ENCODE measurements at regions not wholly inside any gene's neighbourhood (a gene's known extent, or its start where the extent isn't known, plus 50 kb on each side); places are given as distances from the start of the nearest gene placed in this dataset.

DNA sequence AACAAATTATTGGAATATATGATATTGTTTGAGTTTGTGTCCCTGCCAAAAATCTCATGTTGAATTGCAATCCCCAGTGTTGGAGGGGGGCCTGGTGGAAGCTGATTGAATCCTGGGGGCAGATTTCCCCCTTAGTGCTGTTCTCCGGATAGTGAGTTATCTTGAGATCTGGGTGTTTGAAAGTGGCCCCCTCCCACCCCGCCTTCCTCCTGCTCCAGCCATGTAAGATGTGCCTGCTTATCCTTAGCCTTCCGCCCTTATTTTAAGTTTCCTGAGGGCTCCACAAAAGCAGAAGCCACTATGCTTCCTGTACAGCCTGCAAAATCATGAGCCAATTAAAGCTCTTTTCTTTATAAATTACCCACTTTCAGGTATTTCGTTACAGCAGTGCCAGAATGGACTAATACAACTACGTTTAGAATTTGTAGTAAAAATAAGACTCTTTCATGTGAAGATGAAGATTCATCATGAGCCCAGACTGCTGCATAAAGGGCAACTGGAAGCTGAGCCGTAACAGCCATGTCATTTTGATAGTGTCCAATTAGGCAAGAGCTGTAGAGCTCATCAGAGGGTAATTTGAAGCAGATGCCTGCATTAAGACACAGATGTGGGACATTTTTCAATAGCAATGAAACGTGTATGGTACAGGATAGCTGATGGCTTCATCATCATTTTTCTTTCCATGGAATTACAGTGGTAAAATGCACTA, 1007.2 kb downstream of the REEP3 start:
- Histone ChIP-seq H3K4me3 (ENCODE audit: insufficient read length, low read depth) (no peak overlapping the region), H3K4me1 (ENCODE audit: insufficient read depth, insufficient read length) (no peaks in the 10 kb centered on the region), H3K9ac (ENCODE audit: insufficient read length, low read depth) (no peak overlapping the region), H3K36me3 (ENCODE audit: insufficient read depth, insufficient read length, low read length) (no peaks in the 10 kb centered on the region), H3K9me3 (ENCODE audit: insufficient read depth, low read length) (no peaks in the 10 kb centered on the region), H3K27me3 (ENCODE audit: insufficient read depth, insufficient read length) (no peaks in the 10 kb centered on the region)
- DNase-seq (ENCODE audit: low read depth, low spot score) = no peak
- no peak for TF ChIP-seq ZNF274 (IDR thresholded peaks at IDR 0.05; ENCODE audit: low read depth, low read length)
- TF ChIP-seq SUZ12 (IDR thresholded peaks at IDR 0.05; ENCODE audit: extremely low read depth, insufficient read depth, insufficient read length) = no peak
- no peak for TF ChIP-seq YY1 (IDR thresholded peaks at IDR 0.05; ENCODE audit: insufficient read depth, insufficient read length)

DNA sequence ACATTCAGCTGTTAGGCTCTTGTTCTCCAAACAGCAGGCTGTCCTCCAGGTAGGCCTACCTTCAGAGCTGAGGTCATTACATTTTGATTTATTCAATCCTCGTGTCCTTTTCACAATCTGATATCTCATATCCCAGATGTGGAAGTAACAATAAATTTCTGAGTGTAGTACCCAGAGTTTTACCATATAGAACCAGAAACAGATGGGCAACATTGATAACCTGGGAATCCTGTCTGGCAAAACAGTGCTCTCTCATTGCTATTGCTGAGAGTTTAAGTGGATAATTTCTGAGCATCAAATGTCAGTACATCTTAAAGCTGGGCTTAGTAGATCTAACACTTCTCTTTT, 1007.8 kb downstream of the REEP3 start:
- TF ChIP-seq SUZ12 (IDR thresholded peaks at IDR 0.05; ENCODE audit: extremely low read depth, insufficient read depth, insufficient read length) (no peak), ZNF274 (IDR thresholded peaks at IDR 0.05; ENCODE audit: low read depth, low read length) (no peak), YY1 (IDR thresholded peaks at IDR 0.05; ENCODE audit: insufficient read depth, insufficient read length) (no peak)
- no peak for DNase-seq (ENCODE audit: low read depth, low spot score)
- H3K9ac ChIP-seq (ENCODE audit: insufficient read length, low read depth) = no peak overlapping the region
- no peaks in the 10 kb centered on the region for H3K36me3 ChIP-seq (ENCODE audit: insufficient read depth, insufficient read length, low read length)
- H3K27me3 ChIP-seq (ENCODE audit: insufficient read depth, insufficient read length) = no peaks in the 10 kb centered on the region
- H3K4me1 ChIP-seq (ENCODE audit: insufficient read depth, insufficient read length) = no peaks in the 10 kb centered on the region
- H3K9me3 ChIP-seq (ENCODE audit: insufficient read depth, low read length) = no peaks in the 10 kb centered on the region
- H3K4me3 ChIP-seq (ENCODE audit: insufficient read length, low read depth) = no peak overlapping the region

DNA sequence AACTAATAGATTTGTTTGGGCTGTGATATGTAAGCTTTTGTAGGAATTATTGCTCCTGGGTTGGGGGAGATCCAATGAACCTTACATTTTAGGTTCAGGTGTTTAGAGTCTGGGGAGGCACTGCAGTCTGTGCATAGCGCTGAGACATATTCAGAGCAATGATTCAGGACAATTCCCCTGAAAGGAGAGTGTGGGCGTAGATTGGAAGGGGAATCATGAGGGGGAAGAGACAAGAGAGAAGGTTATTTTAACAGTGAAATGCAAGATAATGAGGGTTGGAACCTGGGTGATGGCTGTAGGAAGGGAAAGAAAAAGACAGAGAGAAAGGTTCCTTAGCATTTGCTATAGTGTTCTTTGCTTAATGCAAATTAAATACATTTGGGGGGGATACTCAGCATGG, 1013.4 kb downstream of the REEP3 start:
- DNase-seq (ENCODE audit: low read depth, low spot score) = no peak
- no peak overlapping the region for H3K4me3 ChIP-seq (ENCODE audit: insufficient read length, low read depth)
- no peaks in the 10 kb centered on the region for H3K4me1 ChIP-seq (ENCODE audit: insufficient read depth, insufficient read length)
- no peaks in the 10 kb centered on the region for H3K36me3 ChIP-seq (ENCODE audit: insufficient read depth, insufficient read length, low read length)
- no peaks in the 10 kb centered on the region for H3K27me3 ChIP-seq (ENCODE audit: insufficient read depth, insufficient read length)
- TF ChIP-seq YY1 (IDR thresholded peaks at IDR 0.05; ENCODE audit: insufficient read depth, insufficient read length) (no peak), SUZ12 (IDR thresholded peaks at IDR 0.05; ENCODE audit: extremely low read depth, insufficient read depth, insufficient read length) (no peak), ZNF274 (IDR thresholded peaks at IDR 0.05; ENCODE audit: low read depth, low read length) (no peak)
- H3K9ac ChIP-seq (ENCODE audit: insufficient read length, low read depth) = no peak overlapping the region
- no peaks in the 10 kb centered on the region for H3K9me3 ChIP-seq (ENCODE audit: insufficient read depth, low read length)

DNA sequence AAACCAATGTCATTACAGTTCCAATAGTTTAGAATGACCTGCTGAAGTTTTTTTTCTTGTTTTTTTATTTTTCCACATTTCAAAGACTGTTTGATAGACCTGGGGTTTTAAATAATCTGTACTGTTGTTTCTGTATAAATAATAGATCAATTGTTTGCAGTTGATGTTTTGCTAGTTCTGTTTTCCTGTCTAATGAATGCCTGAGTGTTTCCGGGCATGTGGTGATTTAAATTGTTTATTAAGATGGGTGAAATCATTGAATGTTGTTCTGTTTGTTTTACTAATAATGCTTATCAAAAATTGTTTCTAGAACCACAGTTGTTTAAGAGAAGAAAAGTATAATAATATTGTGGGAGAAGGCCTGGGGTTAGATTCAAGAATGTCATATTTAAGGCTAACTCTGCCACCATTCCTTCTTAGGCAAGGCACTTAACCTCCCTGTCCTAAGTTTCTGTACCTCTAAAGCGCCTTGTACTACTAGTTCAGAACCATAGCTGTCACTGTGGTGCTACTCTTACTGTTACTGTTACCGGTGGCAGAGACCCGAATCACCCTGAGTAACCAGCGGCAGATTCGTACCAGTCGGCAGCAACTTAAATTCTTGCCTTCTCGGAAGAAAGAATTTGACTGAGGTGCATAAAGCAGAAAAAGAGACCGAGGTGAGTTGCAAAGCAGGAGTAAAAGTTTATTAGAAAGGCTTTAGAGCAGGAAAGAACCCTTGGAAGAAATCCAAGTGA, 1014.1 kb downstream of the REEP3 start:
- Histone ChIP-seq H3K4me1 (ENCODE audit: insufficient read depth, insufficient read length) (no peaks in the 10 kb centered on the region), H3K9ac (ENCODE audit: insufficient read length, low read depth) (no peak overlapping the region), H3K27me3 (ENCODE audit: insufficient read depth, insufficient read length) (no peaks in the 10 kb centered on the region), H3K4me3 (ENCODE audit: insufficient read length, low read depth) (no peak overlapping the region), H3K9me3 (ENCODE audit: insufficient read depth, low read length) (no peaks in the 10 kb centered on the region), H3K36me3 (ENCODE audit: insufficient read depth, insufficient read length, low read length) (no peaks in the 10 kb centered on the region)
- no peak for DNase-seq (ENCODE audit: low read depth, low spot score)
- no peak for TF ChIP-seq YY1 (IDR thresholded peaks at IDR 0.05; ENCODE audit: insufficient read depth, insufficient read length)
- TF ChIP-seq SUZ12 (IDR thresholded peaks at IDR 0.05; ENCODE audit: extremely low read depth, insufficient read depth, insufficient read length) = no peak
- no peak for TF ChIP-seq ZNF274 (IDR thresholded peaks at IDR 0.05; ENCODE audit: low read depth, low read length)

DNA sequence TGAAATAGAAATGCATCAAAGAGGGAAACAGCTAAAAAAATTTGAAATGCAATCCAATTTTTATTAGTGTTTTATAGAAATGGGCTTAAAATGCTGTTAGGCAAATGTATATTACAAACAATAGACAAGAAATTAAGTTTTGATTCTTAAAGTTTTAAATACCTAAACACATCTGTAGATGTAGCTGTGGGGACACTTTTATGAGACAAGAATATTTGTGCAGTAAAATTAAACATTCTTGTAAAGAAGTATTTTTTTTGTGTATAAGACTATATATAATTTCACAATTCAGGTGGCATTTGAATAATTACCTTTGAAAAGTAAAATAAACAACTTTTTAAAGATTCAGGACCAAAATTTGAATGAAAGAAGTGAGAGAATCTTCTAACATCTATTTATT, 1015.9 kb downstream of the REEP3 start:
- no peak overlapping the region for H3K9ac ChIP-seq (ENCODE audit: insufficient read length, low read depth)
- TF ChIP-seq ZNF274 (IDR thresholded peaks at IDR 0.05; ENCODE audit: low read depth, low read length) (no peak), SUZ12 (IDR thresholded peaks at IDR 0.05; ENCODE audit: extremely low read depth, insufficient read depth, insufficient read length) (no peak), YY1 (IDR thresholded peaks at IDR 0.05; ENCODE audit: insufficient read depth, insufficient read length) (no peak)
- no peaks in the 10 kb centered on the region for H3K4me1 ChIP-seq (ENCODE audit: insufficient read depth, insufficient read length)
- no peaks in the 10 kb centered on the region for H3K36me3 ChIP-seq (ENCODE audit: insufficient read depth, insufficient read length, low read length)
- no peaks in the 10 kb centered on the region for H3K9me3 ChIP-seq (ENCODE audit: insufficient read depth, low read length)
- DNase-seq (ENCODE audit: low read depth, low spot score) = no peak
- H3K4me3 ChIP-seq (ENCODE audit: insufficient read length, low read depth) = no peak overlapping the region
- no peaks in the 10 kb centered on the region for H3K27me3 ChIP-seq (ENCODE audit: insufficient read depth, insufficient read length)

DNA sequence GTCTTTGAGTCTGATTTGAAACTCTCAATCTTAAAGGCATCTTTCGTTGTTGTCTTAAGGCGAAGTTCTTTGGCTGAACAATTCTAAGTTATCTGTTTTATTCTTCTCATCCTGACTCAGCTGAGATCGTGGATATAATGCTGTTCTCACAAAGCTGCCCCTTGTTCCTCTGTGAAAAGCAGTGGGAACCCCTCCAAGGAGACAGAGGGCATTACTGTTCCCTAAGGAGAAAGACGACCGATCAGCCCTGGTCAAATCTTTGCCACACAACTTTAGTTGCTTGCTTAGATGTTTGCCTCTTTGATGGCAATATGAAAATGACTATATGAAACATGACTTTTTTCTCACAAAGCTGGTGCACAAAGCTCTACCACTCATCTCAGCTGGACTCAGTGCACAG, 1016.7 kb downstream of the REEP3 start:
- no peaks in the 10 kb centered on the region for H3K9me3 ChIP-seq (ENCODE audit: insufficient read depth, low read length)
- no peaks in the 10 kb centered on the region for H3K4me1 ChIP-seq (ENCODE audit: insufficient read depth, insufficient read length)
- TF ChIP-seq YY1 (IDR thresholded peaks at IDR 0.05; ENCODE audit: insufficient read depth, insufficient read length) (no peak), SUZ12 (IDR thresholded peaks at IDR 0.05; ENCODE audit: extremely low read depth, insufficient read depth, insufficient read length) (no peak), ZNF274 (IDR thresholded peaks at IDR 0.05; ENCODE audit: low read depth, low read length) (no peak)
- DNase-seq (ENCODE audit: low read depth, low spot score) = no peak
- H3K4me3 ChIP-seq (ENCODE audit: insufficient read length, low read depth) = no peak overlapping the region
- H3K27me3 ChIP-seq (ENCODE audit: insufficient read depth, insufficient read length) = no peaks in the 10 kb centered on the region
- no peak overlapping the region for H3K9ac ChIP-seq (ENCODE audit: insufficient read length, low read depth)
- H3K36me3 ChIP-seq (ENCODE audit: insufficient read depth, insufficient read length, low read length) = no peaks in the 10 kb centered on the region

DNA sequence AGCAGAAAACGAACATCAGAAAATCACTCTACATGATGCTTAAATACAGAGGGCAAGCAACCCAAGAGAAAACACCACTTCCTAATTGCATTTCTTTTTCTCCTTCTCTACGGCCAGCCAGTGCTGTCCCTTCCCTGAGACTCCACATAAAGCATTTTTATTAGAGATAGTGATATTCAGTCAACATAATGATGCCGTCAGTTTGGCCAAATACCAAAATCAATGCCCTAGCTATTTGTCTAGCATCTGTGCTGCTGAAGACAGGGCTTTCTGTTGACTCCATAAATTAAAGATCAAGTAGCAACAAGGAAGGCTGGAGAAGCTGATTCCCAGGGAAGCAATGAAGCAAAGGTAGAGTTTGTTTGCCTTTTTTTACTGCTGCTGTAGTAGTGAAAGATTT, 1024.9 kb downstream of the REEP3 start:
- Histone ChIP-seq H3K9me3 (ENCODE audit: insufficient read depth, low read length) (no peaks in the 10 kb centered on the region), H3K36me3 (ENCODE audit: insufficient read depth, insufficient read length, low read length) (no peaks in the 10 kb centered on the region), H3K27me3 (ENCODE audit: insufficient read depth, insufficient read length) (no peaks in the 10 kb centered on the region), H3K9ac (ENCODE audit: insufficient read length, low read depth) (no peak overlapping the region), H3K4me1 (ENCODE audit: insufficient read depth, insufficient read length) (no peaks in the 10 kb centered on the region), H3K4me3 (ENCODE audit: insufficient read length, low read depth) (no peak overlapping the region)
- no peak for DNase-seq (ENCODE audit: low read depth, low spot score)
- TF ChIP-seq YY1 (IDR thresholded peaks at IDR 0.05; ENCODE audit: insufficient read depth, insufficient read length) (no peak), ZNF274 (IDR thresholded peaks at IDR 0.05; ENCODE audit: low read depth, low read length) (no peak), SUZ12 (IDR thresholded peaks at IDR 0.05; ENCODE audit: extremely low read depth, insufficient read depth, insufficient read length) (no peak)

Measured in NT2/D1 (cell line).